ENCODE measurements at regions not wholly inside any gene's neighbourhood (a gene's known extent, or its start where the extent isn't known, plus 50 kb on each side); places are given as distances from the start of the nearest gene placed in this dataset.

DNA sequence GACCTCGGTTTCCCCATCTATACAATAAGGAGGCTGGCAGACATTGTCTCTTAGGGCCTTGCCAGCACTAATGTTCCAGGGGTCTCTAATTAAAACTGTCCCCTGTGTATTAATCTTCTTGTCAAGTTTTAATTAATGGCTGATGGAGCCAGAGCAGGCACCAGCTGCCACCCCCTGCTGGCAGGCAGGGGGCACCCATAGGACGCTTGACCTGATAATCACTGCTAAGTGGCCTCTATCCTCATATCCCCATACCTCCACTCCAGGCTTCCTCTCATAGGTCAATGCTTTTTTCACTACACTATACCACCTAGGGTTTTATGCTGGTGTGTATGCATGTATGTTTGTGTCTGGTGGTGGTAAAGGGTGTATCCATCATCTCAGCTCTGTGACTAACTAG lies 89.4 kb downstream of the EFNB1 start:
- FAIRE-seq = no peak

DNA sequence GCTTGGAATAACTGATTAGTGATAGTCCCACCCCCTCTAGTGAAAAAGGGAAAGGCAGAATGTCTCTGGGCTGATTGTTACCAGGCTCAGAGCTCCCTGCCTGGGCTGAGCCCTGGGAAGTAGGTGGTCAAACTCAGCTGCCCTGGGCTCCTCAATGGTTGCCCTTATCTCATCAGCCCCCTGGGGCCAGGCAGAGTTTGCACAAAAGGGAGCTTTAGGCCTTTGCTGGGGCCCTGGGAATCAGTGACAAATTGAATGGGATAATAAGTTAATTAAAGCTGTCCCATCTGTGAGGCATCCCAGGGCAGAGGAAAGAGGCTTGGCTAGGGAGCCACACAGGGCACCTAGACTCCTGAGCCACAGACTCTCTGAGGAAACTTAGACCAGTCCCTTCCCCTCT lies 89.0 kb downstream of the EFNB1 start:
- FAIRE-seq = no peak

DNA sequence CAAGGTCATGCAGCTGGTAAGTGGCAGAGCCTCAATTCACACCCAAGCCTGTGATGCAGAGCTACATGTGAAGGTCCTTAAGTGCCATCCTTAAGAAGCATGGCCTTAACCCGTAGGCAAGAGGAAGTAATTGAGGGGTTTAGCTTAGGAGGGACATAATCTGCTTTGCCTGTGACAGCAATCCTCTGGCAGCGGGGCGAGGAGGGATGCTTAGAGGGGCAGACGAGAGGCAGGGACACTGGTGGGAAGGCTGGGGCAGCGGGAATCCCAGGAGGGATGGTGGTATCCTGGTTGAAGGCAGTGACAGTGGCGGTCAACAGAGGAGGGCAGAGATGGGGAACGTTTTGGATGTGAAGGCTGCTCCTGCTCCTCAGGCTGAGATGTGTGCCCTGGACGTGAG lies 88.1 kb downstream of the EFNB1 start:
- no peak for FAIRE-seq

DNA sequence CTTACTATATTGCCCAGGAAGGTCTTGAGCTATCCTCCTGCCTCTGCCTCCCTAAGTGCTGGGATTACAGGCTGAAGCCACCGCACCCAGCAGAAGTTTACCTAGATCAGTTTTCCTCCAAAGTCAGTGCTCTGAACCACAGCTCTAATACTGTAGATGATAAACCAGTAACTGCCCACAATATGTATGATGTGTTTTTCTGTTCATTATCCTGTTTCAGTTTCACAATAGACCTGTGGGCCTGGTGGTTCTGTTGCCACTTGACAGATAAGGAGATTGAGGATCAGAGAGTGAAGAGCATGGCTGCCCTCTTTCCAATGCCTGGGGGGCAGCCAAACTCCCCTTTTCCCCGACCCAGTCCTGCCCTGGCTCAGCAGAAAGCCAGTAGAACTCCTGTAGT lies 87.0 kb downstream of the EFNB1 start:
- no peak for FAIRE-seq

DNA sequence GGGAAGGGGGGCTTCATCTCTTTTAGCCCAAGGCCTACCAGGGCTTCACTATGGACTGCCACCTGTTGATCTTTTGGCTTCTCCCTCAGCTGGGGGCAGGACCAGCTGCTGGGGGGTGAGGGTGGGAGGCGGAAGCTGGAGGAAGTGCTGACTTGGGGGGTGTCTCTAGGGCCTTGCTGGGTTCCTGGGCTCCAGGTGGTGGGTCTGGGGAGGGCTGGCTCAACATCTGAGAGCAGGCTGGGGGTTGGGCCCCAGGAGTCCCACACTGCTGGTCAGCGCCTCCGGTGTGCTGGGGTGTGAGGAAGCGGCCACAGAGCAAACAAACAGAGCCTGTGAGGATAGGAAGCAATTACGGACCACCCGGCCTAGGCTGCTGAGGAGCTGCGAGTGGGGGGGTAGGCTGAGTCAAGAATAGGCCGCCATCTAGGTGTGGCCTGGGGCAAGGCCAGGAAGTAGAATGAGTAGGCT lies 85.7 kb downstream of the EFNB1 start:
- no peak for FAIRE-seq

DNA sequence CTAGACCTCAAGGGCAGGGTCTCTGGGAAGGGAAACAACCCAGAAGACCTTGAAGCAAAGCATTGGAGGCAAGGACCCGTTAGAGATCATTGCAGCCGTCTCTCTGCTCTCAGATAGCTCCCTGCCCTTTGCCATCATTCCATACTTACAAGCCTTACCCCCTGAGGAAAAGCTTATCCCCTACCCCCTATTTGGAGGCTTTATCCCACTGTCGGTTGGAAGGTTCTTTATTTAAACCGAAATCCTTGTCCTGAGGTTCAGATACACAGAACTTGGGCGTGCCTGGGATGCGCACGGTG lies 84.4 kb downstream of the EFNB1 start:
- no peak for FAIRE-seq

DNA sequence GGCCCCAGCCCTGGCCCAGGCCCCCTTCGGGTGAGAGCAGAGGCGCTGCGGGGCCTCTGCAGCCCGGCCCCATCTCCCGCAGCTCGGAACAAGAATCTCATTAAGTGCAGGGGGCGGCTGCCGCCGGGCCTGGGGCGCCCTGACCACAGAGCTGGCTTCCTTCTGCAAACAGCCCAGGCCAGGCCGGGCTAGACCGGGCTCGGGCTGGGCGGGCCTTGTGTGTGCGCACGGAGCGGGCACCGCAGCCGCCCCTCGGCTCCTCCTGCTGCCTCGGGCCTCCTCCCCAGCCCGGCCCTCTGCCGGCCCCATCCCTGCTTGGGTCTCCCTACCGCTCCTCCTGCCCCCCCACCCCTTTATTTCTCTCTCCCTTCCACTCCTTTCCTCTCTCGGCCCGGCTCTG lies 83.3 kb downstream of the EFNB1 start:
- FAIRE-seq = no peak

DNA sequence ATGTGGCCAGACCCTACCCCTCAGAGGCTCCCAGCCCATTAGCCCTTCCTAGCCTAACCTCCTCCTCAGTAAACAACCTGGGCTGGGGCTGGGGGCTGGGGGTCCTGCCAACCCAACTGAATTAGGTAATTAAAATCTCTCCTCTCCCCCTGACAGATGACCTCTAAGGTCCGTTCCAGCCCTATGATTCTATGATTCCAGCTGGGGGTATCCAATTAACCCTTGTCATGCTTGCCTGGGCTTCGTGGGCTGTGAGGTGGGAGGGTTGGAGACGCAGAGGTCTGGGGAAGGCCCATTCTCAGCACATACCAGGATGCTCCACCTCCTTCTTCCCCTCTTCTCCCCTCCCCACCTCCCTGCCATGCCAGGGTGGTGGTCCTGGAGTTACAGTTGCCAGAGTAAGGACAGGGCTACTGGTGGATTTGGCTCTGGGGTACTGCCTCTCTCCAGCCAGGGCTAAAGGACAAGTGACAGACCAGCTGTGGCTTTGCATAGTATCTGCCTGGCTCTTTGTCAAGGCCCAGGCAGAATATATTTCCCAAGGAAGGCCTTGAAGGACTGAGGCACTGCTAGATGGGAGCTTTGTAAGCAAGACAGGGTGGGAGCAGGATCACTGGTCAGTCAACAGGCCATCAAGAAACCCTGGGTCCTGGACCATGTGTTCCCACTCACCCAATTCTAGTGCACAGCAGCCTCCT lies 82.1 kb downstream of the EFNB1 start:
- FAIRE-seq = no peak

DNA sequence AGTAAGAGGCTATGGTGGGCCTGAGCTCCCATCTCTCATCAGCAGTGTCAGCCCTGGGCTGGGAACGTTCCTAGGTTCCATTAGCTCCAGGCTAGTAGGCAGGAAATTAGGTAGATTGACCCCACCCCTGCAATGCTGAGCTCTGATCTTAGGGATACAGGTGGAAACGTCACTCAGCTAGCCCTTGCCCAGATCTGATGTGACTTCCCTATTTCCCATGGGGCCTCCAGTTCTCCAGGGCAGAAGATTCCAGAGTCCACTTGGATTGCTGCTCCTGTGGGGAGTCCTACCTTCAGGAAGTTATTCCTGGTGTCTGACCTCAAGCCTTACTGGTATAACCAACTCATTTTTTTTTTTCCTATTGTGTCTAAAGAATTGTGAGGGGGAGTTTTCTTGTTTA lies 81.1 kb downstream of the EFNB1 start:
- no peak for FAIRE-seq

DNA sequence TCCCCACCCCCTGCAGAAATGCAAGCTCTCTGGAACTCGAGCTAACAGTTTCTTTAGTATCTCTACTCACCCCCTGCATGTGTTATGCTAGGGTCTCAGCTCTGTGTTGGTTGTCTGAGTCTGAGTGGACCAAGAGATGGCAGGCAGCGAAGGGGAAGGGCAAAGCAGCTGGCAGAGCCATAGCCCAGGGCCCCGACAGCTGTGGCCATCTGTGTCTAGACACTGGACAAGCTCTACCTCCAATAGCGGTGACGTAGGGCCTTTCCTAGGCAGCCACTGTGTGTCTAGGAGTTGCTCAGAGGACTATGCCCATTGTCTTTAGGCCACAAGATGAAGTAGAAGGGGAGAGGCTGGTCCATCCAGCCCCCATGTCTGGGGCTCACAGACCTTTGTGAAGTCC lies 79.2 kb downstream of the EFNB1 start:
- FAIRE-seq = no peak

DNA sequence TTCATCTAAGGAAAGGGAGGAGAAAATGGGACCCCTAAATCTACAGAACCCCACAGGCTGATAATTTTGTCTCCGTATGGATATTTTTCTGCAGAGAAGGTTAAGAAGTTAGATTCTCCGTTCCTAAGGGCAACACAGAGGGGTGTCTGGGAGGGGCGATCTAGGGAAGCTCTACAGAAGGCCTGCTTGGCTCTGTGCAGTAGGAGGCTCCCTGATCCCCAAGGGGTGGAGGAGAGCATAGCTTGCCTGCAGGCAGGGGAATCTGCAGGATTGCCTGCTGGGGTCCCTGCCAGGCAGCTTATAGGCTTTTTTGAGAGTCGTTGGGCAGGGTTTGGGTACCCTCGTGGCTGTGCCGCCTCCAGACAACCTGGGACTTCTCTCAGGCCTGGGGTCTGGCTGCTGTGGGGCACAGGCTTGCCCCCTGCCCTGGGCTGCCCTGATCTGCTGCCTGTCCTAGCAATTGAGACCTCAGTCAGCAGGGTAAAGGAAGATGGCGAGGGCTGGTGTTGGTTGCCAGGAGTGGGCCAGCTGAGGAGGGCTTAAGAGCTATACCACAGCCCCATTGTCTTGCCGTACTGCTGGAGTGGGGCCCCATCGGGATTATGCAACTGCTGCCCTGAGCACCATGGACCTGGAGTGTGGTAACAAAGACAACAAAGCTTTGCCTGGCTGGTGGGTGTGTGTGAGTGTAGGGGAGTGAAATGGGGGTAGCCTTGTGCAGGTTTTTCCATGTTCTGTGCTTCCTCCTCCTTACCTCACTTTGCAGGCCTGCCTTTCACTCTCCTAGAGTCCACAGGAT lies 74.1 kb downstream of the EFNB1 start:
- no peak for FAIRE-seq

DNA sequence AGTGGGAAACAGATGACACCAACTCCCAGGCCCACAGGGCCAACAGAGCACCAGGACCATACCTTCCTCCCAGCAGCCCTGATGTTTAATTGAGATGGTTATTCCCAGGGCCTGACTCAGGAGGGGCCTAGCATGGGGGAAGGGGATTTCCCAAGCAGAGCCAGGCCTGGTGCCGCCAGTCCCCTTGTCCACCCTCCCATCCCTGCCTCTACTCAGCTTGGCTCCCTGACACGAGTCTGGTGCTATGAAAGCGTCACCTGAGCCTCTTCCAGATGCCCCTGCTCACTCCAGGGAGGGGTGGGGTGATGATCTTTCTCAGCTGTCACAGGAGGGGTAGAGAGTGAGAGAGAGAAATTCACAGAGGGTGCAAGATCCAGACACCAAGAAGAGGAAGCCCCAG lies 72.7 kb downstream of the EFNB1 start:
- FAIRE-seq = no peak

DNA sequence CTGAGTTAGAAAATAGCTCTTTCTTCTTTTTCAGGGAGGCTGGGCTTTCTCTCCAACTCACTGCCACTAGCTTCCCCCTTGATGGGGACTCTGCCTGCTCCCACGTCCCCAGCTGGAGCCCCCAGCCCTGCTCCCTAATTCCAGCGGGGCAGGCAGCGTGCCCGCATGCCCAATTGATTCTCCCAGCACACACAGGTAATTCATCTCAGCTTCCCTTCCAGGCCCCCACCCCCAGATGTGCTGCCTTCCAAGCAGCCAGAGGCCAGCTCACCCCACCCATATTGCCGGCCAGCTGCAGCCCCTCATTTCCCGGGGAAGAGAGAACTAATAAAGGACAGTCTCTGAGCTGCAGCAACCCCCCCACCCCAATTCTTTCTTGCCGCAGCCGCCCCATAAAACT lies 69.8 kb downstream of the EFNB1 start:
- FAIRE-seq = no peak

DNA sequence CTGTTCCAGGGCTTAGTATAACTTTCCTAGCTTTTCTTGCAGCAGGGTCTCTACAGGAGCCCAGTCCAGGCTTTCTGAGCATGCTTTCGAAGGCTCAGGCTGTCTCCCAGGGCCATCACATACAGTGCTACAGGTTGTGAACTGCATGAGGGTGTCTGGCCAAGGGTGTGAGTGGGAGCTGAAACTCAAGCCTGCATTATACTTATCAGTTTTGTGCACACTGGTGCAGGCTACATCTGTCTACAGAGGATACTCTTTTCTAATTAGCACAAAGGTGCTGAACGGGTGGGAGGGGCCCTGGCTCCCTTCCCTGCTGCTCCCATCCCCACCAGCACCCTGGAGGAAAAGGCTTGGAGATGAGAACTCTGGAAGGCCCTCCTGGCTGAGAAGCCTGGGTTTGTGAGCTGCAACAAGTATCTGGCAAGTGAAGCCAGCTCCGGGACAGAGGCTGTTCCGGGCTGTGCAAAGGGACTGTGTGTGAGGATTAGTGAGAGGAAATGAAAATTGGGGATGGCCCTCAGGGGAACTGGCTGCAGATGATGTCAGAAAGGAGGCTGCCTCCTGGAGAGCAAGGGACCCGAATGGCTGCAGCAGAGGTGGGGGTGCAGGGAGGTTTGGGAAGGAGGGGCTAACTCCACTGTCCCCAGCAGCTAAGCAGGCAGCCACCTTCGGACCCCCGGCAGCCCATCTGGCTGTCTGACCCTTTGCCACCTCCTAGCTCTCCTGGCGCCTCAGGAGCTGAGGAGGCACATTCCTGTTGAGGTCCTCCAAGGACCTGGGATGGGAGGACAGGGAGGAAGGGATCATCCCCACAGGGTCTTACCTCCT lies 68.5 kb downstream of the EFNB1 start:
- no peak for FAIRE-seq

DNA sequence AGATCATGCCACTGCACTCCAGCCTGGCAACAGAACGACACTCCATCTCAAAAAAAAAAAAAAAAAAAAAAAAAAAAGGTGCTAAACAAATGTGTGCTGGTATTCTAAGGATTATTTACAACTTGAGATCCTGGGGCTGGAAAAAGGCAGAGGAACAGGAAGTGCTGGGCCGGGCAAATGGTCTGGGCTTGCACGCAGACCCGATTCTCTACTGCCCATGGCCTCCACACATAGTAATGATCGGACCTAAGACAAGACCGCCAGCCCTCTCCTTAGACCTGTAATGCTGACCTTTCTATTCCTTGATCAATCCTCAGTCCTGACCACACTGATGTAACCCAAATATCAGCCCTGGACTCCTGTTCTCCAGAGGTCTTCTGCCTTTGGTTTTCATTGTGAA lies 67.8 kb downstream of the EFNB1 start:
- no peak for FAIRE-seq

DNA sequence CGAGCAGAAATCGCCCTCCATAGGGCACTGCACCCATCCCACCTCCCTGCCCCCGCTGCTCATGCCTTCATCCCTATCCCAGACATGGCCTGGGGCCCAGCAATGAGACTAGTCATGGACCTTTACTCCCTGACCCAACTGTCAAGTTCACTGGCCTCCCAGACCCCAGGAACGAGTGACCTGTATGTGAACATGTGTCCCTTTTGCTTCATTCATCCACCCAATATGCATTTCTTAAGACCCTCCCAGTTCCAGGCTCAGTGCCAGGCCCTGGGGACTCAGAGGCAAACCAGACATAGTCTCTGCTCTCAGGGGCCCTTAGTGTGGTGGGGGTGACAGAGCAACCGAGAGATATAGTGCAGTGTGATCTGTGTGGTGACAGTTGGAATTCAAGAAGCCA lies 67.0 kb downstream of the EFNB1 start:
- FAIRE-seq = no peak

DNA sequence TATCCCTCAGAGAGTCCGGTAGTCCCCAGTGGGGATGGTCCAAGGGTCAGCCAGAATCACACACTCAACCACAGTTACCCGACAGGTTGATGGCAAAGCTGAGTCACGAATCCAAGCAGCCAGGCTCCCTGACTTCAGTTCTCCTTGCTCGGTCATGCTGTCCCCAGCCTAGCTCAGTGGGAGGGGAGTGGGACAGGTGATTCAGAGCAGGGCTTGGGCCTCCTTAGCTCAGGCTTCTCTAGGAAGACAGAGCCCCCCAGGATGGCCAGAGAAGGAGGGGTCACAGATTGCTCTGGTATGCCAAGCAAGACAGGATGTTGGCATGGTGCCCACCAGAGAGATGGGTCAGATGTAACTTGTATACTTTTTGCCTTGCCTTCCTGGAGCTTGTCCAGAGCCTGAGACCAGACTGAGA lies 66.5 kb downstream of the EFNB1 start:
- FAIRE-seq = no peak

DNA sequence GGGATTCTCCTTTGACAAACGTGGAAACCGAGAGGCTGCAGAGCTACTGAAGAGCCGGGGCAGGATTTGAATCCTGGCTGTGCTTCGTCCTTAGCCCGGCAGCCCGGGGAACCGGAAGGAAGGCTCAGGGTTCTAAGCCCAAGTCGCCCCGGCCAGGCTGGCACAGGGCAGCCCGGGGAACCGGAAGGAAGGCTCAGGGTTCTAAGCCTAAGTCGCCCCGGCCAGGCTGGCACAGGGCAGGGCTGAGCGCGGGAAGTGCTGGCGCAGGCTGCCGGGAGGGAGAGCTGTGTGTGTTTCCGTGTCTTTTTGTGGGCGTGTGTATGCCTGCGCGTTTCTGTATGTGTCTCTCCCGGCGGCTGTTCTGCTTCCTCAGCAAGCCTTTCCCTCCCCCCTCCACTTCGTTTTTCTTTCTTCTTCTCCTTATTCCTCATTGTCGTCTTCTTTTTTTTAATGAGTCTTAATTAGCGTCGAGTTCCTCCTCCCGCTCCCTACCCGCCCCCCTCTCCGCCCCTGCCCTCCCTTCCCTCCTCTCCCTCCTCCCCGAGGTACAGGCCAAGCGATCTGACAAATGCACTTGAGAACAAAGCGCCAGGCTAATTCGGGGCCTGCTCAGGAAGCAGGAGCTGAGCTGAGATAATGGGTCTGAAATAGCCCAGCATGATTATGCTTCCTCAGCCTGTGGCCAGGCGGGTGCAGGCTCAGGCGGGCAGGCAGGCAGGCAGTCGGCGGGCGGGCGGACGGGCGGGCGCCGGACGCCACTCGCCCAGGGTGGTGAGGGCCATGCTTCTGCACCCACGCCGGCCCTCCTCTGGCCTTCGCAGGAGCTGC lies 65.9 kb downstream of the EFNB1 start:
- no peak for FAIRE-seq

DNA sequence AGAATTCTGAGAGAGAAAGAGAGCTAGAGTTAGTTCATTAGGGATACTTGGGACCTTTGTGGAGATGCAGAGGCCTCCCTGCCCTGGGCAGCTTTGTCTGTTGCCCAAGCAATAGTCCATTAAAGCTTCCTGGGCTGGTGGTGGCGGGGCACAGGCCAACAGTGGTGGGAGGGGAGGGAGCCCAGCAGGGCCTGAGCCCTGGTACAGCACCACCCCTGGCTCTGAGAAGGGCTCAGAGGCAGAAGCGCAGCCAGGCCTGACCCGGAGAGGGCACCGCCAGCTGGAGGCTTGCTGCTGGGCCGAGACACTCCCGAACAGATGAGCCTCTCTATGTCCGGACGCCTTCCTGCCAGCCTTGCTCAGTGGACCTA lies 65.3 kb downstream of the EFNB1 start:
- FAIRE-seq = no peak

DNA sequence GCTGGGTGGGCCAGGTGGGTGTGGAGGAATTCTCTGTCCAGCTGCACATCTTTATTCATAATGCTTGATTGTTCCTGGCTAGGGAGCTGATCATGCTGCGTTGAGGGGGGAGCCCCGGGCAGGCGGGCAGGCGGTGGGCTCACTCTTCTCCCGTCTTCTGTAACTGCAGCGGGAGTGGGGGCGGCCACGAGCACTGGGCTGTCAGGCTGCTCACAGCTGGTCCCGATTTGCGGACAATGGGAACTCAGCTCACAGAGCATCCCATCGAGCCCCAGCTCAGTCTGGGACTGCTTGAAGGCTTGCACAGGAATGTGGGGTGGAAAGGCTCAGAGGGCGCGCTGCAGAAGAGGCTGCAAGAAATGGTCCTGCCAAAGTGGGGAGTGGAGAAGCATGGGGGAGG lies 63.8 kb downstream of the EFNB1 start:
- FAIRE-seq = no peak

DNA sequence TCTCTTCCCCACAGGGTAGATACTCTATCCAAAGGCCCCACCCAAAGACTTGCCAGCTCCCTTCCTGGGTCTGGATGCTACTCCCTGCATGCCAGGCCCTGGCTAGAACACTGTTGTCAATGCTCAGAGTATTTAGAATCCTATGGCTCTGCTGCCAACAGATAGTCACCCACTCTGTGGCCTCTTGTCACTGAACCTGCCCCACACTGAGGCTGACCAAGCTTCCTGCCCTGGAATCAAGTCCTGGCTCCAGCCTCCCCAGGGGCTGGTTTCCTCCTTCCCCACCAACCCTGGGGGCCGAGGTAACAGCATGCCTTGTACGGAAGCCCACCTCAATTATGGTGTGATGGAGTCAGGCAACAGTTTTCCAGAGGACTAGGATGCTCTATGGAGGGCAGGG lies 63.3 kb downstream of the EFNB1 start:
- no peak for FAIRE-seq
